ENCODE measurements at regions not wholly inside any gene's neighbourhood (a gene's known extent, or its start where the extent isn't known, plus 50 kb on each side); places are given as distances from the start of the nearest gene placed in this dataset.

- TF ChIP-seq JUN (IDR thresholded peaks at IDR 0.05), result no peak
- no peak for TF ChIP-seq CEBPB (IDR thresholded peaks at IDR 0.05)
- no peak for TF ChIP-seq ELK1 (IDR thresholded peaks at IDR 0.05; ENCODE audit: low read depth, low read length)
- no peak for TF ChIP-seq HDAC2 (IDR thresholded peaks at IDR 0.05)
- TF ChIP-seq, protein P1, sequence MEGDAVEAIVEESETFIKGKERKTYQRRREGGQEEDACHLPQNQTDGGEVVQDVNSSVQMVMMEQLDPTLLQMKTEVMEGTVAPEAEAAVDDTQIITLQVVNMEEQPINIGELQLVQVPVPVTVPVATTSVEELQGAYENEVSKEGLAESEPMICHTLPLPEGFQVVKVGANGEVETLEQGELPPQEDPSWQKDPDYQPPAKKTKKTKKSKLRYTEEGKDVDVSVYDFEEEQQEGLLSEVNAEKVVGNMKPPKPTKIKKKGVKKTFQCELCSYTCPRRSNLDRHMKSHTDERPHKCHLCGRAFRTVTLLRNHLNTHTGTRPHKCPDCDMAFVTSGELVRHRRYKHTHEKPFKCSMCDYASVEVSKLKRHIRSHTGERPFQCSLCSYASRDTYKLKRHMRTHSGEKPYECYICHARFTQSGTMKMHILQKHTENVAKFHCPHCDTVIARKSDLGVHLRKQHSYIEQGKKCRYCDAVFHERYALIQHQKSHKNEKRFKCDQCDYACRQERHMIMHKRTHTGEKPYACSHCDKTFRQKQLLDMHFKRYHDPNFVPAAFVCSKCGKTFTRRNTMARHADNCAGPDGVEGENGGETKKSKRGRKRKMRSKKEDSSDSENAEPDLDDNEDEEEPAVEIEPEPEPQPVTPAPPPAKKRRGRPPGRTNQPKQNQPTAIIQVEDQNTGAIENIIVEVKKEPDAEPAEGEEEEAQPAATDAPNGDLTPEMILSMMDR (IDR thresholded peaks at IDR 0.05), result no peak
- no peak for TF ChIP-seq EP300 (IDR thresholded peaks at IDR 0.05)
- no peak for TF ChIP-seq BHLHE40 (IDR thresholded peaks at IDR 0.05; ENCODE audit: low read depth, low read length)
- TF ChIP-seq, protein P2, sequence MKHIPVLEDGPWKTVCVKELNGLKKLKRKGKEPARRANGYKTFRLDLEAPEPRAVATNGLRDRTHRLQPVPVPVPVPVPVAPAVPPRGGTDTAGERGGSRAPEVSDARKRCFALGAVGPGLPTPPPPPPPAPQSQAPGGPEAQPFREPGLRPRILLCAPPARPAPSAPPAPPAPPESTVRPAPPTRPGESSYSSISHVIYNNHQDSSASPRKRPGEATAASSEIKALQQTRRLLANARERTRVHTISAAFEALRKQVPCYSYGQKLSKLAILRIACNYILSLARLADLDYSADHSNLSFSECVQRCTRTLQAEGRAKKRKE (CRISPR knock-in tag; IDR thresholded peaks at IDR 0.05; ENCODE audit: low read depth), result no peak
- TF ChIP-seq HOXA7 (CRISPR knock-in tag; IDR thresholded peaks at IDR 0.05), result no peak
Observed at GRCh38 chr6:137725949-137726348, 141.1 kb upstream of the TNFAIP3 start.

Measured in A549 (cell line).